TTC549 (cell line): ENCODE measurements at regions not wholly inside any gene's neighbourhood (a gene's known extent, or its start where the extent isn't known, plus 50 kb on each side); places are given as distances from the start of the nearest gene placed in this dataset.

Source experiments
- FAIRE-seq: peaks from 2 replicates; lab custom pipeline; 2012; peaks lifted over from hg19 to GRCh38; lab: Jason Lieb, UNC

DNA sequence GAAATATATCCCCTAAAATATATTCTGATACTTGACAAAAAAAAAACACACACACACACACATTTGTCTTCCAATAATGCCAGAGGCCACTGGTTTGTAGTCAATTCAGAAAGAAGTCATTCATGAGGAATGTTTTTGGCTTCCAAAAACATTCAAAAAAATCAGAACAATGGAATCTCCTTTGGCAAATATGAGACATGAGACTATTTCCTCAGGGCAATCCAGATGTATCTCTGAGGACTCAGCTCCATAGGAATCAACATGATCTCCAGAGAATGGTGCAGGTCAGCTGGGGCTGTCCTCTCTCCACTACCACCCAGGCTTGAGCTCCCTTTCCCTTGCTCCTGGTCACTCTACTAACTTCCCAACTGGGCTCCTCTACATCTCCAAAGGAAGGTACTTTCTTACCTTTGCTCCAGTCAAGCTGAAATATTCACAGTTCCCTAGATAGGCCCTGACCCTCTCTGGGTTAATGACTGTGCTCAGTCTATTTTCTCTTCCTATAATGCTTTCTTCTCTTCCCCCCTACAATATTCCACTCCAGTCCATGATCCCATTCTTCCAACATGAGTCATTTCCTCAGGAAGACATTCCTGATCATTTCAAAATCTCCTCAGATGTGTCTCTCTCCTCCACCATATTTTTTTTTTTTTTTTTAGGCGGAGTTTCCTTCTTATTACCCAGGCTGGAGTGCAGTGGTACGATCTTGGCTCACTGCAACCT lies 145.3 kb downstream of the C1D start:
- no peak for FAIRE-seq

DNA sequence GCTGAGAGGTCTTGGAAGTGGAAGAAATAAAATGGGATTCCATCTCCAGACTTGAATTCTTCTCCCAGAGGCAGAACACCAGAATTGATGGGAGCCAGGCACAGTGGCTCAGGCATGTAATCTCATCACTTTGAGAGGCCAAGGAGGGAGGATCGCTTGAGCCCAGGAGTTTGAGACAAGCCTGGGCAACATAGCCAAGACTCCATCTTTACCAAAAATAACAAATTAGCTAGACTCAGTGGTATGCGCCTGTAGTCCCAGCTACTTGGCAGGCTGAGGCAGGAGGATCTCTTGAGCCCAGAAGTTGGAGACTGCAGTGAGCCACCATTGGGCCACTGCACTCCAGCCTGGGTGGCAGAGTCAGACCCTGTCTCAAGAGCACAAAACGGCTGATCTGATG lies 144.3 kb downstream of the C1D start:
- no peak for FAIRE-seq

DNA sequence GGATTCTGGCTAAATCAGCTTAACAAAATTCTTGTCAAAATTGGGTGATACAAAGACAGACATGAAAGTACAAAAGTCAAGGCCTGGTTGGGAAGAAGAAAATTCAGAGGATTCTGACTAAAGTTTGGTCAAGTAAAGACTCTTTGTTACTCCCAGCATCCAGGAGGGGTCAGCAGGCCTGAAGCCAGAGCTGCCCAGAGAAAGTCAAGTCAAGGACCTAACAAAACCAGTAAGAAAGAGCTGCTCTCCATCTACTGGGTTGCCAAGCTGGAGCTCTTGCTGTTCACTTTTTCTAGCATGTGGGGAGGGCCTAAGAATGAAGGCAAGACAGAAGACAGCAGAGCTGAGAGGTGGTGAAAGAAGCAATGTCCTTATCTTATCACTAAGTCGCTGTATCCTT lies 143.3 kb downstream of the C1D start:
- no peak for FAIRE-seq

DNA sequence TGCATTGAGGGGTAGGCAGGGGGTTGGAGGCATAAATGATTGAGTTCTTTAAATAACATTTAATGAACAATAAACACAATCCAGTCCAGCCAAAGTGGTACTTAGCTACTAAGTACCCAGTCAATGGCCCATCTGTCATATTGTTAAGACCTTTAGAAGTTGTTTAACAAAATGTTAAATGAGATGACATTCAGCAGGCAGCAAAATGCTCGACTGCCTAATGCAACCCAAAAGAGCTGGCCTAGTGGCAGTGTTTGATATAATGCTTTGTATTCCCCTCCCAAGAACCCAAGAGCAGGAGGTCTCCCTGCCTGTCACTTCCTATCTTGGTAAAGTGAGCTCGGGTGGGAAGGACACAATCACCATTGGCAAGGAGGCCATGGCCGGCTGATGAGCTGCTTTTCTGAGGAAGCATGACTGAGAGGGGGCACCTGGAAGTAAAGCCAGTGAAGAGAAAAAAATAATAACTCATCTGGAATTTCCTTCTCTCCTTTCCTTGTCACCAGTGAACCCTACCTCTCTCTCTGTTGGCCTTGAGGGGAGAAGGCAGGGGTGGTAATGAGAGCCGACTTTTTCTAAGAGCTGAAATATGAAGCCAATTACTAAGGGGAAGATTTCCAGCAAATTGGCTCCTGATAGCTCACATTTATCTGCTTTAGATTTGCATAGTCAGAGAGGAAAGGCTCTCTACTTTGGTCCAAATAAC lies 140.6 kb downstream of the C1D start:
- no peak for FAIRE-seq

DNA sequence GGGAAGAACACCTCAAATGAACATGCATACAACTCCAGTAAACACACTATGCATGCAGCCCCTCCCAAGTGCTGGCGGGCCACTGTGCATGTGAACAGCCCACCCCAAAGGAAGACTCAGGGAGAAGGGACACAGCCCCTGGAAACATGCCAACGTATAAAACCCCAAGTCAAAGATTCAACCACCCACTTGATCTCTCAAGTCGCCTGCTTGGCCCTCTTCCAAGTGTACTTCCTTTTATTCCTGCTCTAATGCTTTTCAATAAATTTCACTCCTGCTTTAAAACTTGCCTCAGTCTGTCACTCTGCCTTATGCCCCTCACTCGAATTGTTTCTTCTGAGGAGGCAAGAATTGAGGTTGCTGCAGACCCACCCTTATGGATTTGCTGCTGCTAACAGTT lies 139.1 kb downstream of the C1D start:
- no peak for FAIRE-seq

DNA sequence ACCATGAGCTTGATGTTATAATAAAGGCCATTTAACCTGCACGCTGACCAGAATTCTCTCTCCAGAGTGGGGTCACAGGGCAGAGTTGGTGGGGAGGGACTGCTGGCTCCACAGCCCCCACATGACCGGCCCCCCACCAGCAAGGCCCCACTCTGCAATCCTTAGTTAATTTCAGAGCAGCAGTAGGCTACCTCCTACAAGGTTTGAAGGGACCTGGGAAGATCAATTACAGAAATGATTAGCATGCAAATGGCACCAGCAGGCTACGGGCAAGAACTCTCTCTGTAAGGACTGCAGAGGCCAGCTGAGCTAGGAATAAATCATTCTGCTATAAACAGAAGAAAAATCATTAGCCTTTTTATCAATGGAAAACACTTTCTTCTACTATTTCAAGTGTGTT lies 135.3 kb downstream of the C1D start:
- no peak for FAIRE-seq

DNA sequence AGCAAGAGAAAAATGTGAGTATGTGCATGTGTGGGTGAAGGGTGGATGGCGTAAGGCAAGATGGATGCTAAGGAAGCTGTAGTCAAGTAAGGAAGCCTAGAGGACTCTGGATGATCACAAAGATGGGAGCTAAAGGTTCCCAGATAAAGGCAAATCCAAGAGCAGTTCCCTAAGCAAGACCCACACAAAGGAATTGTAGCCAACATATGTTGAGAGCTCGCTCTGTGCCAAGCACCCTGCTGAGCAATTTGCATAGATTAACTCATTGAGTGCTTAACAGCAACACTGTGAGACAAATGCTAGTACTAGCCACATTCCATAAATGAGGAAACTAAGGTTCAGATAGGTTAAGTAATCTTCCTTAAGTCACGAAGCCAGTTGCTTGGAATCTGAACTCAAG lies 132.6 kb downstream of the C1D start:
- FAIRE-seq = no peak

DNA sequence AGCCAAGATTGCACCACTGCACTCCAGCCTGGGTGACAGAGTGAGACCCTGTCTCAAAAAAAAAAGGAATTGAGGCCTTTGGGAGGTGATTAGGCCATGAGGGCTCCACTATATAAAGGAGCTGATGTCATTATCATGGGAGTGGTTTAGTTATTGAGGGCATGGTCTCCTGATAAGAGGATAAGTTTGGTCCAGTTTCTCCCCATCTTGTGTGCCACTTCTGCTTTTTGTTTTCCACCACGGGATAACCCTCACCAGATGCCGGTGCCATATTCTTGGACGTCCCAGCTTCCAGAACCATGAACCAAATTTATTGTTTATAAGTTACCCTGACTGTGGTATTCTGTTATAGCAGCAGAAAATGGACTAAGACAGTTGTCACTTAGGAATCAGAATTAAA lies 125.8 kb downstream of the C1D start:
- FAIRE-seq = no peak

DNA sequence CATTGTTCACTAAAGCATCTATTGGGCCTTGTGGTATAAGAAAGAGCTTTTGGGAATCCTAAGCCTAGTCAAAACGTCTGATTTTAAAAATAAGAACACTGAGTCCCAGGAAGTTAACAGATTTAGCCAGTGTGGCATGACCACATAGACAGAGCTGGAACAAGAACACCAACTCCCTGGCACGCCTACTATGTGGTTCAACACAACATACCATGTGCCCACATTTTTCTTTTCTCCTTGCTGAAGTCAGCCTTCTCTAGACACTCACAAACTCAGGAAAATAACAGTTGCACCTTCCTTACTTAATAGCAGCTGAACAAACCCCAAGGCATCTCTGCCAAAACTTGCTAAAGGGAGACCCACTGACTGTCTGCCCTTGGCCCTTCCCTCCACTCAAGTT lies 124.8 kb downstream of the C1D start:
- FAIRE-seq = no peak

DNA sequence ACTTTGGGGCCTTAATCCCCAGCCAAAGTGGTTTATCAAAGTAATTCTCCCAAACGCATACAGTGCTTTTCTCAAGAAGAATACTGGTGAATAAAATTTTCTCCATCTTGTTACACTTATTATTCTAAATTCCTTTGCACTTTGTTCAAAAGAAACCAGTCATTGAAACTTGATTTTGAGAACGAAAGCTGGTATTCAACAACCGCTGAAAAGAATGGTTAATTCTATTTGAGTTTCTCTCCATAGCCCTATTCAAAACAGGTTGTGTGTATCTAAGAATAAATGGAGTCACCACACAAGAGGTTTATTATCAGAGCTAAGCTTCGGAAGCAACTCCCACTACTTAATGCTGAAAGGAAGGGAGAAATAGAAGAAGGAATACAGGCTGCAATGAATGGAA lies 117.7 kb downstream of the C1D start:
- FAIRE-seq = no peak

DNA sequence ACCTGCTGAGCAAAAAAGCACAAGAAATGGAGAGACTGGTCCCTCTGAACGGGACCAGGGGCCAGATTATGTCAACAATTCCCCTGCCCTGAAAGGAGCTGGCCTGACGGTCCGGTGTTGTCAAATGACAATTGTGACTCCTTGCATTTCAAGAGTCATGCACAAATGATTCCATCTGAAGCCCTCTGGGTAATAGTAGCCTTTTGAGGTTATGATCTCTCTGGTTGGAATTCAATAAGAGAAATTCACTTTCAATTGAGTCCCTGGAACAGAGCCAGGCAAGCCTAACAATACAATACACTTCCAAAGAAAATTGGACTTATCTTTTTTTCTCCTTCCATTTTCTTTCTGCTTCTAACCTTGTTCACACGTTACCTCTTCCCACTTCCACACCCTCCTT lies 116.9 kb downstream of the C1D start:
- no peak for FAIRE-seq

DNA sequence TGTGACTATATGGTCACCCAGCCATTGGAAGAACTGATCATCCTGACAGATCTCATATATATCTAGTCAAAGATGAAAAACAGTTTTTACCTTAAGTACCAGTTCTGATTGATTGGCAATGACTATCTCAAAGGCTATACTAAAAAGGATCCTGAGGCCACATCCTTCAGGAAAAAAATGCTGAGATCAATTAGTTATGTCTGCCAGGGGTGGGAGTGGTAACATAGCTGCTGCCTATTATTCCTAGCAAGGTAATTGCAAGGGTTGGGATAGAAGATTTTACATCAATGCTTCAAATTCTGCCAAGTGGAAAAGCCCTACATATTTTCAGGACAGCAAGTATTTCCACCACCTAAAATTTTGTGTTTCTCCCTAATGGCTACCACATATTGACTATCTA lies 114.7 kb downstream of the C1D start:
- no peak for FAIRE-seq

DNA sequence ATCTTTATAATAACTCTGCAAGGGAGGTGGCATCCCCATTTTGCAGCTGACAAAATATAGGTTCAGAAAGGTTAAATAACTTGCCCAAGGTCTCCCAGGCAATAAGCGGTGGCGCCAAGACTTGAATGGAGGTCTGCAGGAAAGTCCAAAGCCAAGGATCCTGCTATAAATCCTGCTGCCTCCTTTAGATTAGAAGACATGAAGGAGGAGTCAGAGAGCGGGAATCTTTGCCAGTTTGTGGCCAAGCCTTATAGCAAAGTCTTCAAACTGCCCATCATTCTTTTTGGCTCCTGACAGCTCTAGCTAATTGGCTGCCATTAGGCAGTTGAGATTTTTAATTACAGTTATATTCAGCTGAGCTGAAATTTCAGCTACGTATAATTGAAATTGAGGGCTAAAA lies 114.3 kb downstream of the C1D start:
- no peak for FAIRE-seq

DNA sequence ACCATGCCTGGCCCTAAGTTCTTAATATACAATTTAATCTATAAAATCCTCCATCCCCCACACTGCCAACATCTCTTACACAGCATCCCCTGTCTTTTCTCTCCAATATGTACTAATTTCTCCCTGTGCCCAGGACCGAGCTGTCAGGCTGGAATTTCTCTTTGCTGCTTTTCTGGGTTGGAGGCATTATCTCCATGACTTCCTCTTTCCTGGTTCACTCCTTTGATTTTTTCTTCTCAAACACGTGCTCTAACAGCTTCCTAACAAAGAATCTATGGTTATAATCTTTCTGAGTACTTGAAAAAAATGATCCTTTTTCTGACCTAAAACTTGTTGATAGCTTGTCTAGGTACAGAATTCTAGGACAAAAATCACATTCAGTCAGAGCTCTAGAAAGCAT lies 112.8 kb downstream of the C1D start:
- no peak for FAIRE-seq

DNA sequence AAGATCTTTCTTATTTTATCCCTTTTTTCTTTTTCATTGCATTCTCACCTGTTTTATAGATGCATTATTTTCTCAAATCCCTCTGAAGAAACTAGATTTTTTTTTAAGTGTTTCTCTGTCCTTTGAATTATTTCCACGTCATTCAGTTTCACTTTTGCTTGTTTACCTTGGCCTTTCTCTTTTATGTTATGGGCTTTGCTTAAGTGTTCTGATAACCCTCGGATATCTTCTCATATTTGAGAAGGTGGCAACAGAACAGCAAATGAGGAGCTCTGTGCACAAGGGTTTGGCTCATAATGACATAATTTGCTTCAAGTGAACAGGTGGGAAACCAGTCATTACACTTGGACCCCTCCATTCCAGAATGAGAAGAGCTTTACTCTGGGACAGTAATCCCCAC lies 111.9 kb downstream of the C1D start:
- no peak for FAIRE-seq

DNA sequence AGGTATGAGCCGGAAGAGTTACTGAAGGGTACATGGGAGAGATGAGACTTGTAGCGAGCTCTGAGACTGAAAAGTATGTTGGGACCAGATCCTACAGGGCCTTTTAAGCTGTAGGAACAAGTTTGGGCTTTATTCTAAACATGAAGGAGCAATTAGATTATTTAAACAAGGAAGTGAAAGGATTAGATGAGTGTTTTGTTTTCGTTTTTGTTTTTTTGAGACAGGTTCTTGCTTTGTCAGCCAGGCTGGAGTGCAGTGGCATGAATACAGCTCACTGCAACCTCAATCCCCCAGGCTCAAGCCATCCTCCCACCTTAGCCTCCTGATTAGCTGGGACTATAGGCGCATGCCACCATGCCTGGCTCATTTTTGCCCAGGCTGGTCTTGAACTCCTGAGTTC lies 110.7 kb downstream of the C1D start:
- FAIRE-seq = no peak

DNA sequence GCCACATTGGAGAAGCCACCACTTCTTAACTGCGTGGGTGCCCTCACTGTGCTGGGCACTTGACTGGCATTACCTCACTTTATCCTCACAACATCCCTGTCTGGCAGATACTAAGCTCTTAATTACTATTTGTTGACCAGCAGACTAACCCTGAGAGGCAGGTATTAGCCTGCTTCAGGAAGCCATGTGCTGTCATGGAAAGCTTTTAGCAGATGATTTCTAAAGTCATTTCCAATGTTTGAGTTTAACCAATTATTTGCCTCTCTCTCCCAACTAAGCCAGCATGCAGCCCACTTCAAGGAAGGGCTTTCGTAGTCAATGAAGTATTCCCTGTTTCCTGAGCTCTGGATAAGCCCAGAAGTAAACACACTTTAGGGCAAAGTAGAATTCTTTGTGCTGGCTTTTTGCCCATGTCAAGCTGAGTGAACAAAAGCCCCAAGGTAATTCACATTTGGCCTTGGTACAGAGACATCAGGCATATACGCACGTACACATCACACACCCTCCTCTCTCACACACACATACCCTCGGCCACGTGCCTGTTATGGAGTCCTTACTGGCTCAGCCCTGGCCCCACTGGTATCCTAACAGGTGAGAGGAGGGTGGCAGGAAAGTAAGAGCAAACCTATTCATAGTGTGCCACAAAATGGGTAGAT lies 108.6 kb downstream of the C1D start:
- FAIRE-seq = no peak

DNA sequence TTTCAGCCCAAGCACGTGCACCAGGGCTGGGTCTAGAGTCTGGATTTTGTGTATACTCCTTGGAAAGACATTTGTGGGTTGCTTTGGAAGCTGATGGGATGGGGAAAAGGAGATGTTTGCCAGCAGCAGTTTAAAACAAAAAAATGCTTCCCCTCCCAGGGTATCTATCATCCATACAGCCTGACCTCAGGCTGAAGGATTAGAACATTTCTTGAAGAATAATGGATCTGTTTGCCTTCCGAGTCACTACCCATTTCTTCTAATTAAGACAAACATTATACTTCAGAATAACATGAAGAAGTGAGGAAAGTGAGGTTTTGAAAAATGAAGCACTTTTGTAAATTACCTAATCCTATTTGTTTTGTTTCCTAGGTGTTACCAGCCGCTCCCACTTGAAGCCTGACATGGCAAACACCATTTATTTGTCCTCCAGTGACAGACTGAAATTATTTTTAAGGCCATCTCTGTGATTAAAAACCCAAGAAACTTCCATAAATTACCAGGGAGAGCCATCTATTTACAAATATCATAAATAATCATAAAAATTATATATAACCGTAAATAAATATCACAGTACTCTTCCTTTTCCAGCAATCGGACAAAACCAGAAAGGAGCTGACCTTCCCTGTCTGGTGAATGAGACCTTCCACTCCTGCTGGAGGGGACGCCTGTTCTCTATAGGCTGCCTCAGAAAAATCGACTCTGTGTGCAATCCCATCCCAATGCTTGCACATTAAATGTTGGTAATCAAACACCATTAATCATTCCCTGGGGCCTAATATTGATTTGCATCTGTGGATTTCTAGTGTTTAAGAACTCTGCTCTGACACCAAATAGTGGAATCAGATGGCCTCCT lies 106.8 kb downstream of the C1D start:
- FAIRE-seq = no peak

DNA sequence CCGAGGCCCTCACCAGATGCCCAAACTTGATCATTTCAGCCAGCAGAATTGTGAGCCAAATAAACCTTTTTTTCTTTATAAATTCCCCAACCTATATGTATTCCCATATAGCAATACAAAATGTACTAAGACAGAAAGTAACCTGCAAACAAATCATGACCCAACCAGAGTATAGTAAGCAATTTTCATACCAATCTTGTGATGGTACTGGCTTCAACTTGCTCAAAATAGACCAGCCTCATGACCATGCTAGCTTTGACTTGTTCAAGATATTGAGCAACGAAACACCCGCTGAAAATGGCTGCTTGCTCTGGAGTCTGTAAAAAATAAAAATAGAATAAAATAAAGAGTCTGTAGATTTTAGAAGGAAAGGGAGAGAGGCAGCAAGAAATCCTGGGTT lies 97.6 kb downstream of the C1D start:
- no peak for FAIRE-seq

DNA sequence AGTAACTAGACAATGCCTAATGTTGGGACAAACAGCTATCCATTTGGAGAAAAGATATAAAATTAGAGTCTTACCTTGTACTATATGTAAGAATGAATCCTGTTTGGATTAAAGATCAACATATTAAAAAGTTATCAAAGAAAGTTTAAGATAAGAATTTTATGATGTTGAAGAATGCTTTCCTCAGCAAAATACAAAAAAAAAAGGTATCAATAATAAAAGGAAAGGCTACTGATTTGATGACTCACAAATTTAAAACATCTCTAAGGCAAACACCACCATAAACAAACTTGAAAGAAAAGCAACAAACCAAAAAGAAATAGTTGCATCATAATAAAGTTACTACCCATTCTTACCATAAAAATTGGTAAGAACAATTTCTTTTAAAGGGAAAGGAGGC lies 92.7 kb downstream of the C1D start:
- FAIRE-seq = no peak

DNA sequence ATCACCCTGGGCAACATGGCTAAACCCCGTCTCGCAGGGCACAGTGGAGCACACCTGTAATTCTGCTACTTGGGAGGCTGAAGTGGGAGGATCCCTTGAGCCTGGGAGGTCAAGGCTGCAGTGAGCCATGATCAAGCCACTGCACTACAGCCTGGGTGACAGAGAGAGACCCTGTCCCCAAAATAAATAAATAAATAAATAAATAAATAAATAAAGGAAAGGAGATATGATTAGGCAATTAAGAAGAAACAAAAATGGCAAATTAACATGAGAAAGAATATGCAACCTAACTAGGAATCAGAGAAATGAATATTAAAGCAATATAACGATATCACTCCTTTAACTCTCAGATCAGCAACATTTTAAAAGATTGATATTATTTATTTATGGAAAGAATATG lies 92.3 kb downstream of the C1D start:
- FAIRE-seq = no peak

DNA sequence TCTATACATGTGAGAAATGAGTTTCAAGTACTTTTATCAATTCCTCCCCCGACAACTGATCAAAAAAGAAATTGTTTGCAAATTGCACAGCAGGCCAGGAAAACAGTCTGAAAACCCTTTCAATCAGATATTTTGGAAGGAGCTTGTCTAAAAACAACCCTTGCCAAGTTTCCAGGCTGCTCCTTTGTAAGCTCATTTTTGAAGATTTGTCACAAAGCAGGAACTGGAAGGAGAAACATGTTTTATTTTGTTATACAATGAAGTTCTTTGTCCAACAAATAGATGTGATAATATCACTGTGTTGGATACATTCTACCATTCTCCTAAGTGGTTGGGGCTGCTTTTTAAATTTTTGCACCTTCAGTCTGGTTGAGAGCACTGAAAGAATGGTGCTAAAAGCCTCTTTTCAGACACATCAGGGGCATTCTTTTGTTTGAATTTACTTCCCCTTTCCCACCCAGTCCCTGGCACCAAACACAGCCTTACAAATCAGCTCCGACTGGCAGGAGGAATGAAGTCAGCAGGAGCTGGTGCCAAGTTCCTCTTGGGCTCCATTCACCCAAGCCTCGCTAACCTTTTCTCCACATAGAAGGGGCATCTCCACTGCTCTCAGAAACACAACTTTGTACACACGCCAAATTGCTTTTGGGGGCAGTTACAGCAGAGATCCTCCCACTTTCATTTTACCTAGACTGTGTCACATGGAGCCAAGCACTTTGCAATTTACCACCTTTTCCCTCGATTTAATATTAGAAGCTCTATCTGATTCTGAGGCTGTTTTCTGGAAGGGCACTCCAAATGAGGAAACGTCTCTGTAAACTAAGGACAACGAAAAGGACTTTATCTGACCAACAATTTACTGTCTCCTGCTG lies 88.0 kb downstream of the C1D start:
- no peak for FAIRE-seq
